ENCODE measurements at regions not wholly inside any gene's neighbourhood (a gene's known extent, or its start where the extent isn't known, plus 50 kb on each side); places are given as distances from the start of the nearest gene placed in this dataset.

GRCh38 chr18:75654851-75655751, 227.6 kb upstream of the SMIM21 start:
- no peak for DNase-seq

GRCh38 chr18:75654386-75654785, 226.9 kb upstream of the SMIM21 start:
- no peak for DNase-seq

GRCh38 chr18:75652528-75652927, 225.0 kb upstream of the SMIM21 start:
- no peak for DNase-seq

GRCh38 chr18:75644871-75645270, 217.4 kb upstream of the SMIM21 start:
- DNase-seq, result no peak

- no peak for DNase-seq
Observed at GRCh38 chr18:75643083-75643482, 215.6 kb upstream of the SMIM21 start.

GRCh38 chr18:75639472-75639831, 211.9 kb upstream of the SMIM21 start:
- no peak for DNase-seq

GRCh38 chr18:75638776-75639471, 211.4 kb upstream of the SMIM21 start:
- peak; percentile 31 for DNase-seq

- DNase-seq, result no peak
Observed at GRCh38 chr18:75638223-75638775, 210.8 kb upstream of the SMIM21 start.

GRCh38 chr18:75635096-75635495, 207.6 kb upstream of the SMIM21 start:
- no peak for DNase-seq

- no peak for DNase-seq
Observed at GRCh38 chr18:75625966-75626365, 198.5 kb upstream of the SMIM21 start.

GRCh38 chr18:75624869-75625268, 197.4 kb upstream of the SMIM21 start:
- no peak for DNase-seq

- DNase-seq, result no peak
Observed at GRCh38 chr18:75621818-75622217, 194.3 kb upstream of the SMIM21 start.

GRCh38 chr18:75618146-75618545, 190.6 kb upstream of the SMIM21 start:
- DNase-seq, result no peak

- DNase-seq, result peak; percentile 20
Observed at GRCh38 chr18:75612456-75612855, 185.0 kb upstream of the SMIM21 start.

- no peak for DNase-seq
Observed at GRCh38 chr18:75607701-75608100, 180.2 kb upstream of the SMIM21 start.

- DNase-seq, result no peak
Observed at GRCh38 chr18:75592527-75592926, 165.0 kb upstream of the SMIM21 start.

GRCh38 chr18:75588412-75588811, 160.9 kb upstream of the SMIM21 start:
- no peak for DNase-seq

- no peak for DNase-seq
Observed at GRCh38 chr18:75587131-75587530, 159.6 kb upstream of the SMIM21 start.

- DNase-seq, result no peak
Observed at GRCh38 chr18:75586130-75586889, 158.8 kb upstream of the SMIM21 start.

- DNase-seq, result no peak
Observed at GRCh38 chr18:75582940-75583339, 155.4 kb upstream of the SMIM21 start.

GRCh38 chr18:75582406-75582821, 154.9 kb upstream of the SMIM21 start:
- no peak for DNase-seq

GRCh38 chr18:75581336-75582131, 154.0 kb upstream of the SMIM21 start:
- no peak for DNase-seq
